GM23338 (cell line): ENCODE measurements at regions not wholly inside any gene's neighbourhood (a gene's known extent, or its start where the extent isn't known, plus 50 kb on each side); places are given as distances from the start of the nearest gene placed in this dataset.

Source experiments
- ATAC-seq: fragments of 200-7000 bp; cut with Tn5 transposase; 3 replicates; pipeline ENCODE4 v1.9.1; 2020
- DNase-seq: peaks from one replicate; pipeline ENCODE4 v3.0.0-alpha.2; 2015; ENCODE audit warnings: low spot score
- H2AFZ ChIP-seq: fragments of 200-600 bp; sonication (generic); 2 replicates; pipeline ENCODE4 v1.8.0; 2016; ENCODE audit warnings: antibody characterized with exemption, mild to moderate bottlenecking, moderate library complexity
- H3F3A ChIP-seq: fragments of 200-600 bp; sonication (generic); replicated peaks from 2 replicates; pipeline ENCODE4 v1.8.0; 2017; ENCODE audit warnings: antibody characterized with exemption, mixed run types, low read depth
- H3K27ac ChIP-seq: fragments of 200-600 bp; sonication (generic); 2 replicates; pipeline ENCODE4 v1.6.1; 2016; ENCODE audit warnings: low read depth
- H3K27me3 ChIP-seq: fragments of 200-600 bp; sonication (generic); 2 replicates; pipeline ENCODE4 v1.8.0; 2016; ENCODE audit warnings: mild to moderate bottlenecking, mixed run types, moderate library complexity; ENCODE audit not compliant: insufficient read depth
- H3K36me3 ChIP-seq: fragments of 200-600 bp; sonication (generic); 2 replicates; pipeline ENCODE4 v1.8.0; 2016; ENCODE audit warnings: mild to moderate bottlenecking; ENCODE audit not compliant: insufficient read depth
- H3K4me1 ChIP-seq: fragments of 200-600 bp; sonication (generic); 2 replicates; pipeline ENCODE4 v1.8.0; 2016; ENCODE audit warnings: mild to moderate bottlenecking, moderate library complexity; ENCODE audit not compliant: insufficient read depth
- H3K4me2 ChIP-seq: fragments of 200-600 bp; sonication (generic); 2 replicates; pipeline ENCODE4 v1.7.1; 2017; ENCODE audit warnings: mixed run types
- H3K4me3 ChIP-seq: fragments of 200-600 bp; sonication (generic); 2 replicates; pipeline ENCODE4 v1.6.1; 2016; ENCODE audit warnings: mixed run types
- H3K79me2 ChIP-seq: fragments of 200-600 bp; sonication (generic); replicated peaks from 2 replicates; pipeline ENCODE4 v1.8.0; 2017; ENCODE audit warnings: mild to moderate bottlenecking; ENCODE audit not compliant: insufficient read depth
- H3K9me2 ChIP-seq: fragments of 200-600 bp; sonication (generic); 2 replicates; pipeline ENCODE4 v1.8.0; 2017; ENCODE audit not compliant: insufficient read depth
- H4K20me1 ChIP-seq: fragments of 200-600 bp; sonication (generic); replicated peaks from 2 replicates; pipeline ENCODE4 v1.8.0; 2017; ENCODE audit warnings: mild to moderate bottlenecking; ENCODE audit not compliant: insufficient read depth
- H3K27ac Mint-ChIP-seq: 2 replicates; pipeline ENCODE4 v1.8.0; 2020; ENCODE audit warnings: inconsistent platforms, mild to moderate bottlenecking, moderate library complexity, mixed read lengths
- H3K27me3 Mint-ChIP-seq: 3 replicates; pipeline ENCODE4 v1.8.0; 2022; ENCODE audit warnings: low read depth, mild to moderate bottlenecking, moderate library complexity, mixed read lengths, inconsistent platforms; ENCODE audit not compliant: insufficient read depth, poor library complexity
- H3K36me3 Mint-ChIP-seq: 3 replicates; pipeline ENCODE4 v1.8.0; 2021; ENCODE audit warnings: low read depth, mild to moderate bottlenecking, inconsistent platforms, moderate library complexity, mixed read lengths
- H3K4me1 Mint-ChIP-seq: 3 replicates; pipeline ENCODE4 v1.8.0; 2020; ENCODE audit warnings: mild to moderate bottlenecking, inconsistent platforms, mixed read lengths
- H3K4me3 Mint-ChIP-seq: 3 replicates; pipeline ENCODE4 v1.8.0; 2021; ENCODE audit warnings: moderate library complexity, mild to moderate bottlenecking, inconsistent platforms, mixed read lengths
- H3K9me3 Mint-ChIP-seq: 3 replicates; pipeline ENCODE4 v1.8.0; 2020; ENCODE audit warnings: moderate library complexity, mild to moderate bottlenecking, inconsistent platforms, mixed read lengths
- CREB1 ChIP-seq: fragments of 250-450 bp; sonication (Bioruptor Pico); IDR thresholded peaks from 2 replicates; pipeline ENCODE4 v1.5.0; 2020; ENCODE audit warnings: low read depth, mild to moderate bottlenecking, moderate library complexity
- CTCF ChIP-seq, 2 experiments: fragments of 200-600 bp in 1 of 2; sonication (generic) in 1 of 2; conservative IDR thresholded peaks; 2 replicates each; pipeline versions ENCODE4 v1.5.1 to v1.6.1; 2016 to 2017; ENCODE audit warnings: antibody characterized with exemption in 2 of 2, low read depth in 2 of 2, mild to moderate bottlenecking in 2 of 2, moderate library complexity in 1 of 2
- ETS1 ChIP-seq: IDR thresholded peaks from 2 replicates; pipeline ENCODE4 v1.6.1; 2016; ENCODE audit warnings: antibody characterized with exemption
- EZH2 ChIP-seq: fragments of 200-600 bp; sonication (generic); IDR thresholded peaks from one replicate; pipeline ENCODE4 v1.8.0; 2017; ENCODE audit warnings: antibody characterized with exemption, mild to moderate bottlenecking, low read depth; ENCODE audit not compliant: unreplicated experiment
- EZH2phosphoT487 ChIP-seq: fragments of 200-600 bp; sonication (generic); IDR thresholded peaks from one replicate; pipeline ENCODE4 v1.8.1; 2018; ENCODE audit warnings: antibody characterized with exemption; ENCODE audit not compliant: unreplicated experiment
- JUNB ChIP-seq: IDR thresholded peaks from one replicate; pipeline ENCODE4 v1.6.1; 2016; ENCODE audit warnings: antibody characterized with exemption; ENCODE audit not compliant: unreplicated experiment
- NANOG ChIP-seq: IDR thresholded peaks from 2 replicates; pipeline ENCODE4 v1.6.1; 2016; ENCODE audit warnings: antibody characterized with exemption, borderline replicate concordance
- POLR2AphosphoS5 ChIP-seq: IDR thresholded peaks from 2 replicates; pipeline ENCODE4 v1.6.1; 2016; ENCODE audit warnings: antibody characterized with exemption, low read depth
- REST ChIP-seq: IDR thresholded peaks from one replicate; pipeline ENCODE4 v1.6.1; 2018; ENCODE audit warnings: antibody characterized with exemption; ENCODE audit not compliant: unreplicated experiment
- STAT1 ChIP-seq: IDR thresholded peaks from one replicate; pipeline ENCODE4 v1.6.1; 2016; ENCODE audit warnings: antibody characterized with exemption; ENCODE audit not compliant: unreplicated experiment
- ZNF114 ChIP-seq: fragments of 250-450 bp; sonication (Bioruptor Pico); IDR thresholded peaks from 2 replicates; pipeline ENCODE4 v1.5.0; 2020; ENCODE audit warnings: mild to moderate bottlenecking, moderate library complexity
- ZNF331 ChIP-seq: fragments of 250-450 bp; sonication (Bioruptor Pico); IDR thresholded peaks from 2 replicates; pipeline ENCODE4 v1.5.0; 2020; ENCODE audit warnings: low read depth, mild to moderate bottlenecking, moderate library complexity
- ZNF462 ChIP-seq: fragments of 250-450 bp; sonication (Bioruptor Pico); IDR thresholded peaks from 2 replicates; pipeline ENCODE4 v1.5.0; 2020; ENCODE audit warnings: mild to moderate bottlenecking, moderate library complexity

GRCh38 chr3:40885430-40885829 lies 313.9 kb upstream of the CTNNB1 start:
- Histone ChIP-seq H3K4me3 (no peak overlapping the region), H3F3A (no peaks in the 10 kb centered on the region), H3K79me2 (no peaks in the 10 kb centered on the region), H3K27me3 (no peaks in the 10 kb centered on the region), H3K4me2 (no peak overlapping the region), H3K36me3 (no peaks in the 10 kb centered on the region), H3K4me1 (no peaks in the 10 kb centered on the region), H4K20me1 (no peaks in the 10 kb centered on the region), H3K27ac (no peak overlapping the region), H3K9me2 (no peaks in the 10 kb centered on the region), H2AFZ (no peak overlapping the region)
- H3K9me3 Mint-ChIP-seq: no peaks in the 10 kb centered on the region
- no peak overlapping the region for H3K4me3 Mint-ChIP-seq
- TF ChIP-seq POLR2AphosphoS5 (no peak), STAT1 (no peak), ZNF114 (CRISPR knock-in tag) (no peak), EZH2 (no peak), ETS1 (no peak), CREB1 (CRISPR knock-in tag) (no peak), CTCF (conservative IDR thresholded peaks at IDR 0.05; ENCODE audit: low read depth in 2 of 2) (no peak), ZNF331 (CRISPR knock-in tag) (no peak), JUNB (no peak), EZH2phosphoT487 (no peak), REST (no peak), ZNF462 (CRISPR knock-in tag) (no peak), NANOG (no peak)
- ATAC-seq: no peak
- H3K27me3 Mint-ChIP-seq: no peaks in the 10 kb centered on the region
- peaks cover 8% of the 10 kb centered on the region; the same call in 2 of the 3 replicates for H3K4me1 Mint-ChIP-seq
- H3K27ac Mint-ChIP-seq: no peak overlapping the region
- DNase-seq: no peak
- H3K36me3 Mint-ChIP-seq: no peaks in the 10 kb centered on the region
